WTC11 (cell line): ENCODE measurements at regions not wholly inside any gene's neighbourhood (a gene's known extent, or its start where the extent isn't known, plus 50 kb on each side); places are given as distances from the start of the nearest gene placed in this dataset.

ENCODE experiments used
- ATF6 ChIP-seq: sonication (generic); formaldehyde crosslinking; IDR thresholded peaks from 2 replicates; pipeline ENCODE4 v1.8.1; 2023; ENCODE audit warnings: mild to moderate bottlenecking, missing genetic modification reagents
- CREB1 ChIP-seq: sonication (generic); formaldehyde crosslinking; IDR thresholded peaks from 2 replicates; pipeline ENCODE4 v1.8.0; 2023; ENCODE audit warnings: mild to moderate bottlenecking, missing genetic modification reagents
- HMGXB4 ChIP-seq: sonication (generic); formaldehyde crosslinking; IDR thresholded peaks from 2 replicates; pipeline ENCODE4 v1.8.1; 2023; ENCODE audit warnings: mild to moderate bottlenecking, moderate library complexity, missing genetic modification reagents
- IRF1 ChIP-seq: sonication (generic); formaldehyde crosslinking; IDR thresholded peaks from 2 replicates; pipeline ENCODE4 v1.8.0; 2023; ENCODE audit warnings: missing genetic modification reagents
- JUN ChIP-seq: sonication (generic); formaldehyde crosslinking; IDR thresholded peaks from 2 replicates; pipeline ENCODE4 v1.8.0; 2023; ENCODE audit warnings: mild to moderate bottlenecking, missing genetic modification reagents
- NR2C2 ChIP-seq: sonication (generic); formaldehyde crosslinking; IDR thresholded peaks from 2 replicates; pipeline ENCODE4 v1.8.0; 2022; ENCODE audit warnings: mild to moderate bottlenecking, missing genetic modification reagents
- ZNF121 ChIP-seq: sonication (generic); formaldehyde crosslinking; IDR thresholded peaks from 2 replicates; pipeline ENCODE4 v1.8.0; 2023; ENCODE audit warnings: missing genetic modification reagents
- ZNF232 ChIP-seq: sonication (generic); formaldehyde crosslinking; IDR thresholded peaks from 2 replicates; pipeline ENCODE4 v1.8.0; 2022; ENCODE audit warnings: mild to moderate bottlenecking, missing genetic modification reagents
- TF ChIP-seq, protein P1 (sequence below): fragments of 200-600 bp; IDR thresholded peaks from 2 replicates; pipeline ENCODE4 v1.8.0; 2022; ENCODE audit warnings: antibody characterized with exemption
- TF ChIP-seq, protein P2 (sequence below): sonication (generic); formaldehyde crosslinking; IDR thresholded peaks from 2 replicates; pipeline ENCODE4 v1.8.0; 2022; ENCODE audit warnings: mild to moderate bottlenecking, missing genetic modification reagents
- TF ChIP-seq, protein P3 (sequence below): sonication (generic); formaldehyde crosslinking; IDR thresholded peaks from 2 replicates; pipeline ENCODE4 v1.8.1; 2022; ENCODE audit warnings: low read depth, mild to moderate bottlenecking, moderate library complexity, missing genetic modification reagents, borderline replicate concordance
- TF ChIP-seq, protein P4 (sequence below): sonication (generic); formaldehyde crosslinking; conservative IDR thresholded peaks from 2 replicates; pipeline ENCODE4 v1.8.1; 2022; ENCODE audit warnings: mild to moderate bottlenecking, missing genetic modification reagents

DNA sequence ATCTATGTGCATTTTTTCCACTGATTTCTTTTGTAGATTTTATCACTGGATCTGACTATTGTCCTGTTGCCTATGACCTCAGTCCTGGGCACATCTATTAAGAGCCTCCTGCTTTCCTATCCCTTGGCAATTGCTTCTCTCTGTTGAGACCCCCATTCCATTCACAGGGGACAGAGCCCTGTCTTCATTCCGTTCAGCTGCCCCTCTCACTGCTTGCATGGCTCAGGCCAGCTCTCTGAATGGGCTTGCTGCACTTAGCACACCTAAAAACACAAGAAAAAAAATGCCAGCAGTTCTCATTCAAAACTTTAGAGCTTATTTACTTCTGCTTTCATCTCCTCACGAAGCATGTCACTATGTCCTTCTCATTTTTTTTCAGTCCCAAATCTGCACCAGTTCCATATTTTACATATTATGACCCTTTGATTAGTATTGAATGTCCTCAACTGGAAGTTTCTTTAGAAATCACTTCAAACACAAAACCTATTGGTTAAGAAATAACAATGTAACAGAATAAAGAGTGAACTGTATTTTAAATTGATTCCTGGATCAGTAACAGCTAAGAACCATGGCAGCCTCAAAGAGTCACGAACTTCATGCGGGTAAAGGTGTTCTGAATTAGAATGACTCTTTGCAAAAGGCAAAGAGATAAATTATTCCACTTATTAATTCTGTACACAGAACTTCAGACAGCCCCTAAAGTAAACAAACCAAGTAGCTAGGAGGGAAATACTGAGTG lies 616.5 kb downstream of the C6orf118 start:
- no peak for TF ChIP-seq HMGXB4 (CRISPR knock-in tag)
- TF ChIP-seq, protein P1, sequence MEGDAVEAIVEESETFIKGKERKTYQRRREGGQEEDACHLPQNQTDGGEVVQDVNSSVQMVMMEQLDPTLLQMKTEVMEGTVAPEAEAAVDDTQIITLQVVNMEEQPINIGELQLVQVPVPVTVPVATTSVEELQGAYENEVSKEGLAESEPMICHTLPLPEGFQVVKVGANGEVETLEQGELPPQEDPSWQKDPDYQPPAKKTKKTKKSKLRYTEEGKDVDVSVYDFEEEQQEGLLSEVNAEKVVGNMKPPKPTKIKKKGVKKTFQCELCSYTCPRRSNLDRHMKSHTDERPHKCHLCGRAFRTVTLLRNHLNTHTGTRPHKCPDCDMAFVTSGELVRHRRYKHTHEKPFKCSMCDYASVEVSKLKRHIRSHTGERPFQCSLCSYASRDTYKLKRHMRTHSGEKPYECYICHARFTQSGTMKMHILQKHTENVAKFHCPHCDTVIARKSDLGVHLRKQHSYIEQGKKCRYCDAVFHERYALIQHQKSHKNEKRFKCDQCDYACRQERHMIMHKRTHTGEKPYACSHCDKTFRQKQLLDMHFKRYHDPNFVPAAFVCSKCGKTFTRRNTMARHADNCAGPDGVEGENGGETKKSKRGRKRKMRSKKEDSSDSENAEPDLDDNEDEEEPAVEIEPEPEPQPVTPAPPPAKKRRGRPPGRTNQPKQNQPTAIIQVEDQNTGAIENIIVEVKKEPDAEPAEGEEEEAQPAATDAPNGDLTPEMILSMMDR: no peak
- no peak for TF ChIP-seq CREB1 (CRISPR knock-in tag)
- TF ChIP-seq, protein P2, sequence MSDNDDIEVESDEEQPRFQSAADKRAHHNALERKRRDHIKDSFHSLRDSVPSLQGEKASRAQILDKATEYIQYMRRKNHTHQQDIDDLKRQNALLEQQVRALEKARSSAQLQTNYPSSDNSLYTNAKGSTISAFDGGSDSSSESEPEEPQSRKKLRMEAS (CRISPR knock-in tag): no peak
- no peak for TF ChIP-seq NR2C2 (CRISPR knock-in tag)
- TF ChIP-seq ATF6: no peak
- TF ChIP-seq, protein P3, sequence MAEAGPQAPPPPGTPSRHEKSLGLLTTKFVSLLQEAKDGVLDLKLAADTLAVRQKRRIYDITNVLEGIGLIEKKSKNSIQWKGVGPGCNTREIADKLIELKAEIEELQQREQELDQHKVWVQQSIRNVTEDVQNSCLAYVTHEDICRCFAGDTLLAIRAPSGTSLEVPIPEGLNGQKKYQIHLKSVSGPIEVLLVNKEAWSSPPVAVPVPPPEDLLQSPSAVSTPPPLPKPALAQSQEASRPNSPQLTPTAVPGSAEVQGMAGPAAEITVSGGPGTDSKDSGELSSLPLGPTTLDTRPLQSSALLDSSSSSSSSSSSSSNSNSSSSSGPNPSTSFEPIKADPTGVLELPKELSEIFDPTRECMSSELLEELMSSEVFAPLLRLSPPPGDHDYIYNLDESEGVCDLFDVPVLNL (CRISPR knock-in tag): no peak
- TF ChIP-seq, protein P4, sequence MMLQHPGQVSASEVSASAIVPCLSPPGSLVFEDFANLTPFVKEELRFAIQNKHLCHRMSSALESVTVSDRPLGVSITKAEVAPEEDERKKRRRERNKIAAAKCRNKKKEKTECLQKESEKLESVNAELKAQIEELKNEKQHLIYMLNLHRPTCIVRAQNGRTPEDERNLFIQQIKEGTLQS: no peak
- no peak for TF ChIP-seq IRF1 (CRISPR knock-in tag)
- no peak for TF ChIP-seq ZNF232
- no peak for TF ChIP-seq JUN (CRISPR knock-in tag)
- no peak for TF ChIP-seq ZNF121 (CRISPR knock-in tag)
